Bone marrow (tissue), 2 donors: ENCODE measurements at regions not wholly inside any gene's neighbourhood (a gene's known extent, or its start where the extent isn't known, plus 50 kb on each side); places are given as distances from the start of the nearest gene placed in this dataset.
"Not testable (repeated sequence)": the region's sequence is repeated elsewhere in the genome, so short reads cannot be mapped to it uniquely, and the experiment has no call there.

ENCODE experiments used
- DNase-seq, 2 donors: peaks; one replicate each; lab custom pipeline; 2025; lab: John Stamatoyannopoulos, UW

GRCh38 chr13:90882551-90882950 lies 464.9 kb upstream of the MIR17HG start:
- no peak for DNase-seq

GRCh38 chr13:90883592-90883991 lies 463.9 kb upstream of the MIR17HG start:
- DNase-seq: no peak

- no peak for DNase-seq
These were observed 463.4 kb upstream of the MIR17HG start for GRCh38 chr13:90884066-90884465.

GRCh38 chr13:90889906-90890834 lies 457.3 kb upstream of the MIR17HG start:
- no peak for DNase-seq

GRCh38 chr13:90891329-90891728 lies 456.2 kb upstream of the MIR17HG start:
- DNase-seq: no peak

GRCh38 chr13:90893199-90893598 lies 454.3 kb upstream of the MIR17HG start:
- DNase-seq: not testable (repeated sequence)

GRCh38 chr13:90896002-90896401 lies 451.5 kb upstream of the MIR17HG start:
- DNase-seq: no peak

- DNase-seq: no peak
These were observed 448.7 kb upstream of the MIR17HG start for GRCh38 chr13:90898811-90899210.

GRCh38 chr13:90899416-90899815 lies 448.1 kb upstream of the MIR17HG start:
- DNase-seq: no peak

GRCh38 chr13:90902255-90902654 lies 445.2 kb upstream of the MIR17HG start:
- DNase-seq: no peak

GRCh38 chr13:90906554-90906953 lies 440.9 kb upstream of the MIR17HG start:
- no peak for DNase-seq

- no peak for DNase-seq
These were observed 438.7 kb upstream of the MIR17HG start for GRCh38 chr13:90908792-90909191.

- DNase-seq: no peak
These were observed 437.4 kb upstream of the MIR17HG start for GRCh38 chr13:90910018-90910639.

- DNase-seq: no peak
These were observed 435.2 kb upstream of the MIR17HG start for GRCh38 chr13:90912247-90912646.

- DNase-seq: no peak
These were observed 429.0 kb upstream of the MIR17HG start for GRCh38 chr13:90918536-90918935.

- no peak for DNase-seq
These were observed 428.3 kb upstream of the MIR17HG start for GRCh38 chr13:90919153-90919552.

GRCh38 chr13:90926459-90926858 lies 421.0 kb upstream of the MIR17HG start:
- DNase-seq: no peak

- no peak for DNase-seq
These were observed 419.4 kb upstream of the MIR17HG start for GRCh38 chr13:90928109-90928508.

GRCh38 chr13:90933097-90933826 lies 414.2 kb upstream of the MIR17HG start:
- no peak for DNase-seq

- DNase-seq: no peak
These were observed 412.7 kb upstream of the MIR17HG start for GRCh38 chr13:90934741-90935140.

- no peak for DNase-seq
These were observed 408.6 kb upstream of the MIR17HG start for GRCh38 chr13:90938848-90939247.

GRCh38 chr13:90943946-90944345 lies 403.5 kb upstream of the MIR17HG start:
- no peak for DNase-seq

GRCh38 chr13:90945146-90945545 lies 402.3 kb upstream of the MIR17HG start:
- DNase-seq: not testable (repeated sequence)
